DND-41 (cell line): ENCODE measurements at regions not wholly inside any gene's neighbourhood (a gene's known extent, or its start where the extent isn't known, plus 50 kb on each side); places are given as distances from the start of the nearest gene placed in this dataset.
A peak's percentile ranks its signal among the peaks of the same experiment; 100 is the strongest.

Experiments
- ATAC-seq: fragments of 200-7000 bp; cut with Tn5 transposase; 3 replicates; pipeline ENCODE4 v1.9.1; 2021; ENCODE audit warnings: low read depth; ENCODE audit not compliant: insufficient read depth
- DNase-seq: peaks from one replicate; pipeline ENCODE4 v3.0.0-alpha.2; 2020
- H2AFZ ChIP-seq: 2 replicates; pipeline ENCODE4 v1.6.0; 2012; ENCODE audit warnings: low read depth, low read length
- H3K27ac ChIP-seq: 2 replicates; pipeline ENCODE4 v1.5.1; 2012; ENCODE audit warnings: low read length, inconsistent platforms
- H3K27me3 ChIP-seq: fragments of 200-600 bp; sonication (generic); 2 replicates; pipeline ENCODE4 v1.6.0; 2012; ENCODE audit warnings: low read length, mild to moderate bottlenecking, inconsistent platforms; ENCODE audit not compliant: insufficient read depth, poor library complexity
- H3K36me3 ChIP-seq: 2 replicates; pipeline ENCODE4 v1.5.1; 2012; ENCODE audit warnings: low read length, inconsistent platforms; ENCODE audit not compliant: insufficient read depth
- H3K4me1 ChIP-seq: 2 replicates; pipeline ENCODE4 v1.5.1; 2012; ENCODE audit warnings: mild to moderate bottlenecking, low read length; ENCODE audit not compliant: insufficient read depth
- H3K4me2 ChIP-seq: 2 replicates; pipeline ENCODE4 v1.6.0; 2012; ENCODE audit warnings: mild to moderate bottlenecking, moderate library complexity, low read length, inconsistent platforms; ENCODE audit not compliant: insufficient read depth
- H3K4me3 ChIP-seq, 2 experiments: fragments of 200-600 bp in 1 of 2; shearing (Covaris generic) in 1 of 2; 2 replicates each; pipeline ENCODE4 v1.5.1; 2012 to 2016; ENCODE audit warnings: inconsistent platforms in 2 of 2, low read length in 2 of 2, mild to moderate bottlenecking in 2 of 2, low read depth in 1 of 2, moderate library complexity in 1 of 2
- H3K79me2 ChIP-seq: 2 replicates; pipeline ENCODE4 v1.6.0; 2012; ENCODE audit warnings: low read length, inconsistent platforms; ENCODE audit not compliant: insufficient read depth
- H3K9ac ChIP-seq: 2 replicates; pipeline ENCODE4 v1.6.0; 2012; ENCODE audit warnings: low read depth, mild to moderate bottlenecking, inconsistent platforms, low read length, moderate library complexity
- H3K9me3 ChIP-seq: 2 replicates; pipeline ENCODE4 v1.5.1; 2012; ENCODE audit warnings: low read length, moderate library complexity, mild to moderate bottlenecking, inconsistent platforms; ENCODE audit not compliant: insufficient read depth, severe bottlenecking
- H4K20me1 ChIP-seq: 2 replicates; pipeline ENCODE4 v1.6.0; 2012; ENCODE audit warnings: low read length; ENCODE audit not compliant: insufficient read depth
- EZH2 ChIP-seq: IDR thresholded peaks from 3 replicates; pipeline ENCODE4 v1.6.1; 2012; ENCODE audit warnings: borderline replicate concordance, low read depth, mild to moderate bottlenecking, moderate library complexity, low read length, inconsistent platforms; ENCODE audit not compliant: severe bottlenecking
- TF ChIP-seq, protein P1 (sequence below): IDR thresholded peaks from 2 replicates; pipeline ENCODE4 v1.5.1; 2012; ENCODE audit warnings: borderline replicate concordance, low read length, moderate library complexity, mild to moderate bottlenecking; ENCODE audit not compliant: poor library complexity, severe bottlenecking; ENCODE audit errors: extremely low read depth

GRCh38 chr4:133493776-133494175, 344.7 kb downstream of the PCDH10 start:
- H3K4me2 ChIP-seq = no peak overlapping the region
- H3K4me1 ChIP-seq = no peaks in the 10 kb centered on the region
- no peak overlapping the region for H3K9ac ChIP-seq
- DNase-seq (no peak), ATAC-seq (no peak)
- no peak overlapping the region for H3K27ac ChIP-seq
- no peak for TF ChIP-seq EZH2
- TF ChIP-seq, protein P1, sequence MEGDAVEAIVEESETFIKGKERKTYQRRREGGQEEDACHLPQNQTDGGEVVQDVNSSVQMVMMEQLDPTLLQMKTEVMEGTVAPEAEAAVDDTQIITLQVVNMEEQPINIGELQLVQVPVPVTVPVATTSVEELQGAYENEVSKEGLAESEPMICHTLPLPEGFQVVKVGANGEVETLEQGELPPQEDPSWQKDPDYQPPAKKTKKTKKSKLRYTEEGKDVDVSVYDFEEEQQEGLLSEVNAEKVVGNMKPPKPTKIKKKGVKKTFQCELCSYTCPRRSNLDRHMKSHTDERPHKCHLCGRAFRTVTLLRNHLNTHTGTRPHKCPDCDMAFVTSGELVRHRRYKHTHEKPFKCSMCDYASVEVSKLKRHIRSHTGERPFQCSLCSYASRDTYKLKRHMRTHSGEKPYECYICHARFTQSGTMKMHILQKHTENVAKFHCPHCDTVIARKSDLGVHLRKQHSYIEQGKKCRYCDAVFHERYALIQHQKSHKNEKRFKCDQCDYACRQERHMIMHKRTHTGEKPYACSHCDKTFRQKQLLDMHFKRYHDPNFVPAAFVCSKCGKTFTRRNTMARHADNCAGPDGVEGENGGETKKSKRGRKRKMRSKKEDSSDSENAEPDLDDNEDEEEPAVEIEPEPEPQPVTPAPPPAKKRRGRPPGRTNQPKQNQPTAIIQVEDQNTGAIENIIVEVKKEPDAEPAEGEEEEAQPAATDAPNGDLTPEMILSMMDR = no peak
- no peaks in the 10 kb centered on the region for H3K9me3 ChIP-seq
- H3K4me3 ChIP-seq = no peak overlapping the region
- H2AFZ ChIP-seq = no peak overlapping the region
- H3K79me2 ChIP-seq = no peaks in the 10 kb centered on the region
- no peaks in the 10 kb centered on the region for H4K20me1 ChIP-seq
- no peaks in the 10 kb centered on the region for H3K27me3 ChIP-seq
- no peaks in the 10 kb centered on the region for H3K36me3 ChIP-seq

GRCh38 chr4:133493241-133493640, 344.1 kb downstream of the PCDH10 start:
- Histone ChIP-seq H3K4me2 (no peak overlapping the region), H3K4me1 (no peaks in the 10 kb centered on the region), H3K9me3 (no peaks in the 10 kb centered on the region), H3K4me3 (no peak overlapping the region), H4K20me1 (no peaks in the 10 kb centered on the region), H3K27ac (no peak overlapping the region), H2AFZ (no peak overlapping the region), H3K79me2 (no peaks in the 10 kb centered on the region), H3K9ac (no peak overlapping the region), H3K27me3 (no peaks in the 10 kb centered on the region), H3K36me3 (no peaks in the 10 kb centered on the region)
- TF ChIP-seq, protein P1 = no peak
- TF ChIP-seq EZH2 = no peak
- DNase-seq (no peak), ATAC-seq (no peak)

DNA sequence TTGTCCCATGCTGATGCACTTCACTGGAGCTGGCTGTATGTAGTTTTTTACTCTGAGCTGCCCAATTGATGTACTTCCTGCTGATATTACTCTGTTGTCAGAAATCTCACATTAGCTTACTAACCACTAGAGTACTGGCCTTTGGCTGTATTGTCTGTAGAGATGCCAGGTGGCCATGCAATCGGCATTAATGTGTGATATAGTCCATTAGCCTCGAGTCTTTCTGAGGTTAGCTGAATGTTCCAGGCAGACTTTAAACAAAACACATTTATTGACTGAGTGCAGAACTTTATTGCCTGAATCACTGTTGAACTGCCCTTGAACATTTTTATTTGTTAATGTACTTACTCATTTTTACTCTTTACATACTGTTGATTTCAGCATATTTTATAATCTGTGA, 335.2 kb downstream of the PCDH10 start:
- DNase-seq = no peak
- Histone ChIP-seq H3K27ac (no peak overlapping the region), H2AFZ (peak overlapping the region; percentile 51; the same call in 1 of the 2 replicates), H3K36me3 (no peaks in the 10 kb centered on the region), H3K4me1 (no peaks in the 10 kb centered on the region), H3K9ac (no peak overlapping the region), H3K27me3 (no peaks in the 10 kb centered on the region), H3K79me2 (no peaks in the 10 kb centered on the region), H3K9me3 (no peaks in the 10 kb centered on the region), H3K4me3 (no peak overlapping the region), H3K4me2 (no peak overlapping the region), H4K20me1 (no peaks in the 10 kb centered on the region)
- TF ChIP-seq EZH2 = no peak
- TF ChIP-seq, protein P1 = no peak
- ATAC-seq = no peak
